NCI-H2227 treated with DMSO at 0.1 percent for 48 hours (cell line): ENCODE measurements at regions not wholly inside any gene's neighbourhood (a gene's known extent, or its start where the extent isn't known, plus 50 kb on each side); places are given as distances from the start of the nearest gene placed in this dataset.

Experiments
- DNase-seq: peaks from one replicate; lab custom pipeline; 2025; lab: John Stamatoyannopoulos, UW

DNA sequence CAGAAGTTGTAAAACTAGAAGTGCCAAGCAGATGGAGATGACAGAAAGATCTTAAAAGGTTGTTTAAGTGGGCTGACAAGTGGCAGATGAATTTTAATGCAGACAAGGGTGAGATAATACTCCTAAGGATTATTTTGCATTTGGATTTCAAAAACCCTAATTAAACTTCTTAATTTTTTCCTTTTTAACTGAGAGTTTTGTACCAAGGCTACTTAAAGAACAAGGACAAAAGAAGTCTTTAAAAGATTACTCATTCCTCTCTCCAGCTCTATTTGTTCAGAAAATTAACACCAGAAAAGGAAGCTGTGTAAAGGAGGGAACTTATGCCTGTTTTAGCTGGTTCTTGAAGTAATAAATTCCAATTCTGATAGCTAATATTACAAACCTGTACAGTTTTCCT lies 275.4 kb downstream of the ETNK1 start:
- DNase-seq: no peak

GRCh38 chr12:22904485-22904884 lies 279.5 kb downstream of the ETNK1 start:
- DNase-seq: no peak

GRCh38 chr12:22916241-22916640 lies 291.3 kb downstream of the ETNK1 start:
- DNase-seq: no peak

GRCh38 chr12:22916815-22917214 lies 291.8 kb downstream of the ETNK1 start:
- no peak for DNase-seq

DNA sequence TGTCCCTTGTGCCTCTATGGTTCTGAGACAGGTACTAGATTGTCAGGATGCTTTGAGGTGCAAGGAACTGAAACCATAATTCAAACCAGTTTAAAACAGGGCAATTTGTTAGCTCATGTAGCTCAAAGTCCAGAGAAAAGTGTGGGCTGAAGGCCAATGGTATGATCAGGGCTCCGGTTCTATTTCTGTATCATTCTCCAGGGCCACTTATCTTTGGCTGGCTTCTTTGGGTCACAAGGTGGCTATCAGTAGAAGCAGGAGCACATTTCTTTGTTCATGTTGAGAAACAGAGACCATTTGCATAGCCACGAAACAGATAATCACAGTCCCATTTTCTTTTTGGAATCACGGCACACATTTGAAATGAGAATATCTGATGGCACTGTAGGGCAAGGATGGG lies 294.9 kb downstream of the ETNK1 start:
- no peak for DNase-seq

- DNase-seq: no peak
These were observed 298.8 kb downstream of the ETNK1 start for GRCh38 chr12:22923768-22924167.

DNA sequence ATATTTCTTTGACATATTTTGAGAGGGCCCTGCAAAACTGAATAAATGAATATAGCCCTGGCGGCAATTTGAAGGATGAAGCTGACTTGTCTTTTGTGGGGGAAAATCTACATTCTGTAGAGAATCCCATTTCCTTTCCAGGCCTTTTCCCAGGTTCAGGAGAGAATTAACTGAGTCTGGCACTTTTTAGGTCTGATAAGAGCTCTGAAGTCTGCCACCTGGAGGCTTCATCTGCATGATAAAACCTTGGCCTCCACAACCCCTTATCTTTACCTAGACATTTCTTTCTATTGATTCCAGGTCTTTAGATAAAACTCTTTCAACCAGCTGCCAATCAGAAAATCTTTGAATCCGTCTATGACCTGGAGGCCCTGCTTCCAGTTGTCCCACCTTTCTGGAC lies 299.4 kb downstream of the ETNK1 start:
- no peak for DNase-seq

DNA sequence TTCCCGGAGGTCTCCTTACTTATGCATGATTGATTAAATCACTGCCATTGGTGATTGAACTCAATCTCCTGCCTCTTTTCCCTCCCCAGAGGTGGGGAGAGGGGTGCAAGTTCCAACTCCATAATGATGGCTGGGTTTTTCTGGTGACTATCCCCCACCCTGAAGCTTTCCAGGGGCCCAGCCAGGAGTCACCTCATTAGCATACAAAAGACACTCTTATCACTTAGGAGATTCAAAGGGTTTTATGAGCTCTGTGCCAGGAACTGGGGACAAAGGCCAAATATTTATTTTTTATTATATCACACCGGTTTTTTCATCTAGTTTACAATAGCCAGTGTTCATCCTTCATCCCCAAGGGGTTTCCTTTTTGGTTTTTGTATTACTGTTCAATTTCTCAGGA lies 300.7 kb downstream of the ETNK1 start:
- no peak for DNase-seq

DNA sequence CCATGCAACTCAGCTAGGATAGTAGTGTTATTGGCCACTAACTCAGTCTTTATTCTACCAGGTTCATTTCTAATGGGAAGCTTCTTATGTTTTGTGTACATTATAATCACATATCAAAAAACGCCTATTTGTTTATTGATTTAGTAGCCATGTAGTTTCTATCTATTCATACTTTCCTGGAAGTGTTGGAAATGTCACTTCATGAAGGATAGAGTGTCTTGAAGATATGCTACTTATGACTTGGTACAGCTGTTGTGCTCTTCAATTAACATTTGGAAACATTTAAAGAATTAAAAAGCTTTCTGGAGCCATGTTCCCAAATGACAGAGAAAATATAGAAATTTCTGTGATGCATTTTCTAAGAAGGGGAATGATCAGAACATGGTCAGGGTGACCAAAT lies 307.5 kb downstream of the ETNK1 start:
- DNase-seq: no peak

DNA sequence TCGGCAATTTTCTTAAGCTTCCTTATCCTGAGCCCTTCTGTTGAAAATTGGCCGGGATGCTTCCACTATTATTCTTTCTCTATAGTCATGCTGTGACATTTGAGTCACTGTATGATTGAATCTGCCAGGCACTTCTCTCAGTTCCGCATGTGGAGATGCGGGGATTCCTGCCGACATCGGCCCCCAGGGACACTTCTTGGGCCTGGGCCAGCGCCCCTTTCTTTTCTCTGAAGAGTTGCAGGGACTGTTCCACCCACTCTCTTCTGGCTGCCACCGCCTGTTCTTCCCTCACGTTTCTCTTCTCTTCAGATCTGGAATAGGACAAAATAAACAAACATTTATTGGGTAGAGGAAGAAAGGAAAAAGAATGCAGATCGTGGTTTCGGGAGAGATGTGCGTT lies 310.1 kb downstream of the ETNK1 start:
- DNase-seq: peak; percentile 84

- no peak for DNase-seq
These were observed 310.5 kb downstream of the ETNK1 start for GRCh38 chr12:22935501-22935900.

GRCh38 chr12:22938323-22938722 lies 313.4 kb downstream of the ETNK1 start:
- DNase-seq: no peak

DNA sequence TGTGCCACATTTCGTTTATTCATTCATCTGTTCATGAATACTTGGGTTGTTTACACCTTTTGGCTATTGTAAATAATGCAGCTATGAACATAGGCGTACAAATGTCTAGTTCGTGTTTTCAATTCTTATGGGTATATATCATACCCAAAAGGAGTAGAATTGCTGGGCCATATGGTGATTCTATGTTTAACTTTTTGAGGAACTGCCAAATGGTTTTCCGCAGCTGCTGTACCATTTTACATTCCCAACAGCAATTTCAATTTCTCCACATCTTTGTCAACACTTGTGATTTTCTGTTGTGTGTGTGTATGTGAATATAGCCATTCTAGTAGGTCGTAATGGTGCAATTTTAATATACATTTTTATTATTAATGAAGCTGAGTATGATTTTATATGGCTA lies 326.2 kb downstream of the ETNK1 start:
- DNase-seq: no peak

GRCh38 chr12:22956690-22957089 lies 331.7 kb downstream of the ETNK1 start:
- no peak for DNase-seq

DNA sequence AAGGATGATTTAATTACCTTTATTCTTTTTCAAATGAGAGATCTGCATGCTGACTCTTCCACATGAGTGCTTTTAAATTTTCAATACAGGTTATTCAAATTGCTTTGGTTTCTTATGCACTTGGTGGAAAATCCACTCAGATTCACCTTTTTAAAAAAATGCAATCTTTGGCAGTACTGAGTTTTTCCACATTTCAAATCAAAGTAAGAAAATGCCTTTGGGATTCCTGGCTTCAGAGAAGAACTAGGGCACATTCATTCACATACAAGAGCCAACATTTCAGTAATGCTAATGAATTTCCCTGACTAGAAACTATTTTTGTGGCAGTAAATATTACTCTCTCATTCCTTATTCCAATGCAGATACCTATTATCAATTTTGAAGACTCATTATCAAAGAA lies 342.2 kb downstream of the ETNK1 start:
- DNase-seq: no peak

DNA sequence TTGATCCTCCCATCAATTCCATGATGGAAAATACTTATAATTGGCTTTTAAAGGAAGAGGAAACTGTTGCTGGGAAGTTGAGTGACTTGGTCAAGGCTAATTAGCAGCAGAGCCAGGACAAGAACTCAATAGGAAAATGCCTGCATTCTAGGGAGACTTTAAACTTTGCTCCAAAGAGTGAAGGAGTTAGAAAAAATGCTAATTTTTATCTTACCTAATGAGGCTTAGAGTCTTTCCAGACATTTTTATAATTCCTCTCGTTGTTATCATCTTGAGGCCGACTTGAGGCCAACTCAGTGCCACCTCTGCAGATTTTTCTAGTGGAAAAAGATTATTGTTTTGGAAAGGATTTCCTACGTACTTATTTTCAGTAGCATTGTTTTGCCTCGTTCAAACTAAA lies 344.6 kb downstream of the ETNK1 start:
- DNase-seq: no peak

DNA sequence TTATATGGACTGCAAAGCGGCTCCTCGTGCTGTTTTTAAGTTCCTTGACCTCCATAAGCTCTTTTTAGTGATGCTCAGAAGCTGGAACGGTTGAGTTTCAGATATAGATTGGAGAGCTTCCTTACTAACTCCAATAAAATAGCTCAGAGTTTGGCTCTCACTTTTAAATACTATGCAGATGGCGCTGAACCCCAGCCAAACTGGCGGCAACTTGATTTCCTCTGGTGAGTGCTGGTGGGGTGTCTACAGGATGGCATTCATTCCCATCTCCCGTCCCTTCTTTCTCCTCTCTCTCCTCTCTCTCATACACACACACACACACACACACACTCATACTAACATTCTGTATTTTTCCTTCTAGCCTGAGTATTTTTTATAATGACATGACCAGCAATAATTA lies 346.3 kb downstream of the ETNK1 start:
- DNase-seq: no peak

- no peak for DNase-seq
These were observed 346.8 kb downstream of the ETNK1 start for GRCh38 chr12:22971701-22972191.

DNA sequence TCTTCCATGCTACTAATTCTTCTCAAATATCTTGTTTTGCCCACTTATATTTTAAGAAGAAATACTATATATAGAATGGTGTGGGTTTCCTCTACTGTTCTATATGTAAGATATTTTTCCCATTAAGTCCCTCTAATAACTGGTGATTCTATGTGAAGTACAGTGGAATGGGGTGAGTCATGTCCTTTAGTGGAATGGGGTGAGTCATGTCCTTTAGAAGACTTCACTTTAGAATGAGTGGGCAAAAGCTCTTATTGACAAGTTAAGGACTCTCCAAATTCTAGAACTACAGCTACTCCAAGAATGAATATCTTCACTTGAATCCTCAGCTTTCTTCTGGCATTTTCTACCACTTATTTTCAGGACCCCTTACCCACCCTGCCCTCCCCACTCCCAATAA lies 349.9 kb downstream of the ETNK1 start:
- no peak for DNase-seq

GRCh38 chr12:22978962-22979361 lies 354.0 kb downstream of the ETNK1 start:
- DNase-seq: no peak

DNA sequence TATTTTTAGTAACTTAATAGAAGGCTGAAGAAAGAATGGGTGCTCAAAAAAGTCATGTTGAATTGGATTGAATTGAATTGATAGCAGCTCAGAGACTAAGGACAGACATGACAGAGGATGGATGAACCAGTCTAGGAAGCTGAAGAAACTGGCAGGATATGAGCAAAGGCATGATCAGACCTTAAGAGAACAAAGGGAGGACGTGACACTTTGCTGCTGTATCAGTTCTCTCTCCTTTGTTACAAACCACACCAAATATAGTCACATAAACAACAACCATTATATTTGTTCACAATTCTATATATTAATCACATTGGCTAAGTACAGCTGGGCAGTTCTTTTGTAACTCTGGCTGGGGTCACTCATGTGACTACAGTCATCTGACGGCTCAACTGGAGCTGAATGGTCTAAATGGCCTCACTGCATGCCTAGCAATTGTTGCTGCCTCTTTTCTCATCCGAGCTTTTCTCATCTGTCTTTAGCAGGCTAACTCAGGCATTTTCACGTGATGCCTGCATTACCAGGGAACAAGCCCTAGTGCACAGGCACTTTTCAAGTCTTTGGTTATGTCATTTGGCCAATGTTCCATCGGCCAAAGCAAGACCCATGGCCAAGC lies 355.0 kb downstream of the ETNK1 start:
- no peak for DNase-seq

DNA sequence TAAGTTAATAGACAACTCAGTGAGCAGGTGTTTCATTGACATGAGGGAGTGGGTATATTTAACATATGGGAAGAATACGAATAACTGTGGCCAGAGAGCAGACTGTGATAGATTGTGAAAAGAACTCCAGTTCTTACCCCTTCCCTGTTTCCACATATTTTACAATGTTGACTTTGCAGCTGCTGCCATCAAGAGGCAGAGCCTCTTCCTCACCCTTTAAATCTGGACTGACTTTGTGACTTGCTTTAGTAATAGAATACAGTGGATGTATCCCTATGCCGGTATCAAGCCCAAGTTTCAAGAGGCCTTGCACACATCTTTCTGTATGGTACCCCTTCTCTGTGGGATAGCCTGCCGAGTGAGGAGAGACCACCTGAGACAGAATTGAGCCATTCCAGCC lies 356.7 kb downstream of the ETNK1 start:
- no peak for DNase-seq

GRCh38 chr12:22982635-22983034 lies 357.7 kb downstream of the ETNK1 start:
- no peak for DNase-seq

- no peak for DNase-seq
These were observed 362.0 kb downstream of the ETNK1 start for GRCh38 chr12:22986997-22987396.

DNA sequence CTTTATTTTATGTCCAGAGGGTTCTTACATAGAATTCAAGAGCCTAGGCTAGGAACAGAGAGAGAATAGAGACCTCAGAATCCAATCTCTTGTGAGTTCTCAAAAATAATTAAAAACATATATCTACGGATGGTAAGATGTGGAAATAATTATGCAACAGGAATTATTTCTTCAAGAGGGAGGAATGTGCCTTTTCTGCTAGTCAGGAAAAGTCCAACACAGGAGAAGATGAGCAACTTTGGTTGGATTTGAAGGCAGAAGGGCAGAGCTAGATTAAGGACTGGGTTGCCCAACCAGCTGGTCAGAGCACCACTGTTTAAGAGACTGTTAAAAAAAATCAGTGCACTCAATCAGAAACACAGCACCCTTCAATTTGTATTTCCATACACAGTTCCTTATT lies 365.5 kb downstream of the ETNK1 start:
- DNase-seq: no peak
